B cell (primary cell): ENCODE measurements at regions not wholly inside any gene's neighbourhood (a gene's known extent, or its start where the extent isn't known, plus 50 kb on each side); places are given as distances from the start of the nearest gene placed in this dataset.

ENCODE experiments used
- ATAC-seq: fragments of 200-7000 bp; cut with Tn5 transposase; one replicate; pipeline ENCODE4 v1.10.0; 2021; ENCODE audit warnings: low read depth, mild to moderate bottlenecking, moderate number of reproducible peaks, moderate library complexity
- CTCF ChIA-PET: fragments of 350-600 bp; sonication (Branson Sonifier 250); formaldehyde crosslinking; loops from one replicate; lab custom pipeline; 2021; ENCODE audit warnings: antibody characterized with exemption, inconsistent platforms; lab: Charles Lee
- POLR2A ChIA-PET: fragments of 350-600 bp; sonication (Branson Sonifier 250); formaldehyde crosslinking; loops from one replicate; lab custom pipeline; 2021; ENCODE audit warnings: antibody characterized with exemption; lab: Charles Lee
- DNase-seq: peaks from one replicate; pipeline ENCODE4 v3.0.0; 2013
- H2AFZ ChIP-seq: 2 replicates; pipeline ENCODE4 v1.6.1; 2012; ENCODE audit warnings: mild to moderate bottlenecking, low read depth, low read length; ENCODE audit not compliant: insufficient read depth, poor library complexity, severe bottlenecking
- H3K27ac ChIP-seq, 2 donors: 1 replicate in 1 of 2; 2 replicates in 1 of 2; pipeline ENCODE4 v1.5.1; 2012 to 2013; ENCODE audit warnings: low read length in 2 of 2, mild to moderate bottlenecking in 2 of 2, moderate library complexity in 1 of 2
- H3K27me3 ChIP-seq, 4 experiments: fragments of 200-600 bp in 1 of 4; sonication (generic) in 1 of 4; replicated peaks in 1 of 4; 1 replicate in 2 of 4; 2 replicates in 2 of 4; pipeline versions ENCODE4 v1.6.1 to v1.7.0; 2013 to 2016; ENCODE audit warnings: low read length in 3 of 4, mild to moderate bottlenecking in 2 of 4, mixed read lengths in 1 of 4, moderate library complexity in 1 of 4; ENCODE audit not compliant: insufficient read depth in 4 of 4, control insufficient read depth in 3 of 4; ENCODE audit errors: control extremely low read depth in 1 of 4
- H3K36me3 ChIP-seq, 2 experiments: replicated peaks in 1 of 2; 1 replicate in 1 of 2; 2 replicates in 1 of 2; pipeline versions ENCODE4 v1.6.1 to v1.7.1; 2013; ENCODE audit warnings: low read length in 1 of 2; ENCODE audit not compliant: insufficient read depth in 2 of 2, control insufficient read depth in 1 of 2; ENCODE audit errors: control extremely low read depth in 1 of 2, extremely low read depth in 1 of 2
- H3K4me1 ChIP-seq, 2 donors: fragments of 200-600 bp in 1 of 2; sonication (generic) in 1 of 2; 1 replicate in 1 of 2; 2 replicates in 1 of 2; pipeline versions ENCODE4 v1.5.1 to v1.6.1; 2013 to 2017; ENCODE audit warnings: low read length in 2 of 2; ENCODE audit not compliant: control insufficient read depth in 2 of 2, insufficient read depth in 2 of 2
- H3K4me2 ChIP-seq: replicated peaks from 2 replicates; pipeline ENCODE3; 2012; ENCODE audit warnings: mild to moderate bottlenecking, low read depth, low read length; ENCODE audit not compliant: poor library complexity, severe bottlenecking
- H3K4me3 ChIP-seq, 5 experiments: fragments of 200-600 bp in 1 of 5; sonication (generic) in 1 of 5; 1 replicate in 3 of 5; 2 replicates in 2 of 5; pipeline versions ENCODE4 v1.5.1 to v1.7.0; 2011 to 2016; ENCODE audit warnings: low read length in 4 of 5, mild to moderate bottlenecking in 4 of 5, low read depth in 2 of 5, control low read depth in 1 of 5, moderate library complexity in 1 of 5; ENCODE audit not compliant: insufficient read depth in 1 of 5; ENCODE audit errors: control extremely low read depth in 1 of 5, extremely low read depth in 1 of 5
- H3K79me2 ChIP-seq: fragments of 200-600 bp; sonication (generic); one replicate; pipeline ENCODE4 v1.6.0; 2016; ENCODE audit warnings: low read length; ENCODE audit not compliant: control insufficient read depth, insufficient read depth
- H3K9ac ChIP-seq: fragments of 200-600 bp; sonication (generic); 2 replicates; pipeline ENCODE4 v1.6.1; 2017; ENCODE audit warnings: mild to moderate bottlenecking, low read length, moderate library complexity
- H3K9me3 ChIP-seq, 3 donors: one replicate each; pipeline versions ENCODE4 v1.6.1 to v1.7.1; 2013; ENCODE audit warnings: low read length in 2 of 3; ENCODE audit not compliant: control insufficient read depth in 2 of 3, insufficient read depth in 1 of 3; ENCODE audit errors: control extremely low read depth in 1 of 3
- H4K20me1 ChIP-seq: 2 replicates; pipeline ENCODE4 v1.6.0; 2012; ENCODE audit warnings: mild to moderate bottlenecking, low read length; ENCODE audit not compliant: insufficient read depth, control insufficient read depth, poor library complexity, severe bottlenecking
- H3K27ac Mint-ChIP-seq: one replicate; pipeline ENCODE4 v1.8.0; 2021; ENCODE audit warnings: mixed read lengths
- H3K27me3 Mint-ChIP-seq: one replicate; pipeline ENCODE4 v1.8.0; 2021; ENCODE audit warnings: mixed read lengths
- H3K4me1 Mint-ChIP-seq: one replicate; pipeline ENCODE4 v1.8.0; 2021; ENCODE audit warnings: mixed read lengths
- H3K4me3 Mint-ChIP-seq: one replicate; pipeline ENCODE4 v1.8.0; 2021; ENCODE audit warnings: mixed read lengths
- H3K9me3 Mint-ChIP-seq: one replicate; pipeline ENCODE4 v1.8.0; 2022; ENCODE audit warnings: mixed read lengths; ENCODE audit not compliant: insufficient read depth
- CTCF ChIP-seq: fragments of 200-600 bp; IDR thresholded peaks from one replicate; pipeline ENCODE4 v1.8.0; 2022; ENCODE audit warnings: antibody characterized with exemption, mild to moderate bottlenecking
- EZH2 ChIP-seq: IDR thresholded peaks from 2 replicates; pipeline ENCODE4 v1.6.1; 2012; ENCODE audit warnings: borderline replicate concordance, low read depth, mild to moderate bottlenecking, moderate library complexity, low read length; ENCODE audit not compliant: insufficient read depth, poor library complexity, severe bottlenecking
- WGBS: methylation state at CpG from one replicate; pipeline ENCODE4 v1.1.5; 2013; ENCODE audit warnings: missing lambda C conversion rate; ENCODE audit not compliant: insufficient coverage; 5-methylcytosine and 5-hydroxymethylcytosine counted together
- intact Hi-C: fragments of 100-400 bp; cut with micrococcal nuclease; formaldehyde crosslinking; loops from one replicate; pipeline ENCODE4 v1.10.0; 2022

- TF ChIP-seq CTCF (no peak), EZH2 (no peak)
- H3K9me3 ChIP-seq = peaks cover 0 to 9% (median 0%) of the 10 kb centered on the region in 3 donors
- peaks cover 18% of the 10 kb centered on the region for H3K27me3 Mint-ChIP-seq
- intact Hi-C loops = no loop called here
- no peak for DNase-seq
- H3K4me3 ChIP-seq = no peak overlapping the region
- no peak overlapping the region for H3K27ac Mint-ChIP-seq
- H3K9ac ChIP-seq = no peak overlapping the region
- no peaks in the 10 kb centered on the region for H3K79me2 ChIP-seq
- CTCF ChIA-PET = no interaction called here
- H3K36me3 ChIP-seq = no peaks in the 10 kb centered on the region
- no peak overlapping the region for H3K27ac ChIP-seq
- 85% methylated on average over 2 of the region's 9 CpGs for WGBS
- H3K27me3 ChIP-seq = peaks cover 0 to 9% (median 5%) of the 10 kb centered on the region in 4 experiments
- H3K4me1 ChIP-seq = no peaks in the 10 kb centered on the region
- ATAC-seq = no peak
- no peaks in the 10 kb centered on the region for H3K9me3 Mint-ChIP-seq
- POLR2A ChIA-PET = no interaction called here
- H3K4me3 Mint-ChIP-seq = no peak overlapping the region
- H3K4me2 ChIP-seq = no peak overlapping the region
- no peak overlapping the region for H2AFZ ChIP-seq
- no peaks in the 10 kb centered on the region for H4K20me1 ChIP-seq
- no peaks in the 10 kb centered on the region for H3K4me1 Mint-ChIP-seq
Measured at GRCh38 chr17:77814091-77814772, 144.3 kb upstream of the TNRC6C start.

DNA sequence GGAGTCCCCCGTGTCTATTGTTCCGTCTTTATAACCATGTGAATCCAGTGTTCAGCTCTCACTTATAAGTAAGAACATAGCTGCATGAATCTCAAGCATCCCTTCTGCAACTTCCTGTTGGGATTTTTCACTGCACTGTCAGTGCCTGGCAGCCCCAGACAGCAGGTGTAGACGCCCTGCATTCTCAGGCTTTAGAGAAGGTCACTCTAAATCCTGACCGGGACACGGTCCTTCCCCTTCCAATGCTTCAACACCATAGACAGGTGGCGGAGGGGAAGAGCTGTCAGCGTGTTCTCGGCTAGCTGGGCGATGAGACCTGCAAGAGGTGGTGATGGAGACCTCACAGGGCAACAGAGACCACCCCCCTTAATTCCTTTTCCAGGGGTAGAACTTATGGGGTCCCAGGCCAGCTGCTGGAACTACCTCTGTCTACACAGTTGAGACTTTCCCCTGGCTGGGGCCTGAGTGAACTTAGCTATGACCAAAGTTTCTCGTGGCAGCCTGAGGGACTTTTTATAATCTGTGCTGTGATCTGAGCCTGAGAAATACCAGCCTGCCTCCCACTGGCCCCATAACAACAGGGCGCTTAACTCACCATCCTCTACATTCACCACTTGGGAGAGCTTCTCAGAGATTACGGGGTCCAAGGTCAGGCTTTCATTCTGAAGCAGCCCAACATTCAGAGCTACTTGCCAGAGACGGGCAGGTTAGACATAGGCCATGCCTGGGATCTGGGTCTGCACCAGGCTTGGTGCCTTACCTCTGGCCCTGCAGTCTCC lies 143.2 kb upstream of the TNRC6C start:
- Histone ChIP-seq H3K27ac (no peak overlapping the region), H3K36me3 (no peaks in the 10 kb centered on the region), H3K4me2 (no peak overlapping the region), H4K20me1 (no peaks in the 10 kb centered on the region), H3K9ac (no peak overlapping the region), H3K4me1 (no peaks in the 10 kb centered on the region), H3K27me3 (peaks cover 0 to 9% (median 5%) of the 10 kb centered on the region in 4 experiments), H3K4me3 (no peak overlapping the region), H3K9me3 (peaks cover 0 to 9% (median 0%) of the 10 kb centered on the region in 3 donors), H3K79me2 (no peaks in the 10 kb centered on the region), H2AFZ (no peak overlapping the region)
- CTCF ChIA-PET = no interaction called here
- no peak for DNase-seq
- ATAC-seq = no peak
- no peak for TF ChIP-seq EZH2
- no peak for TF ChIP-seq CTCF
- Mint-ChIP-seq H3K4me3 (no peak overlapping the region), H3K4me1 (no peaks in the 10 kb centered on the region), H3K9me3 (no peaks in the 10 kb centered on the region), H3K27ac (no peak overlapping the region), H3K27me3 (peaks cover 21% of the 10 kb centered on the region)
- POLR2A ChIA-PET = no interaction called here
- intact Hi-C loops = no loop called here
- WGBS = 89% methylated on average over 13 of the region's 13 CpGs
